DMS53 (cell line): ENCODE measurements at regions not wholly inside any gene's neighbourhood (a gene's known extent, or its start where the extent isn't known, plus 50 kb on each side); places are given as distances from the start of the nearest gene placed in this dataset.
A peak's percentile ranks its signal among the peaks of the same experiment; 100 is the strongest.
"Not testable (repeated sequence)": the region's sequence is repeated elsewhere in the genome, so short reads cannot be mapped to it uniquely, and the experiment has no call there.

Source experiments
- DNase-seq: peaks from one replicate; lab custom pipeline; 2025; lab: John Stamatoyannopoulos, UW

DNA sequence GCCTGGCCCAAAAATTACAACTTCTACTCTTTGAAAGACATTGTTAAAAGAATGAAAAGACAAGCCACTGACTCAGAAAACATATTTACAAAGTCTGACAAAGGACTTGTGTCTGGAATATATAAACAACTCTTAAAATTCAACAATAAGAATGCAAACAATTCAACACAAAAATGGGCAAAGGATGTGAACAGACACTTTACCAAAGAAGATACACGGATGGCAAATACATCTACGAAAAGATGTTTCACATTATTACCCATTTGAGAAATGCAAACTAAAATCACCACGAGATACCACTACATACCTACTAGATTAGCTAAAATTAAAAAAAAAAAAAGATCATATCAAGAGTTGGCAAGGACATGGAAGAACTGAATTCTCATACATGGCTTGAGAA is 80.8 kb upstream of the METRNL start:
- no peak for DNase-seq

GRCh38 chr17:83000738-83001137 is 78.7 kb upstream of the METRNL start:
- no peak for DNase-seq

GRCh38 chr17:83002118-83002805 is 77.1 kb upstream of the METRNL start:
- DNase-seq: no peak

DNA sequence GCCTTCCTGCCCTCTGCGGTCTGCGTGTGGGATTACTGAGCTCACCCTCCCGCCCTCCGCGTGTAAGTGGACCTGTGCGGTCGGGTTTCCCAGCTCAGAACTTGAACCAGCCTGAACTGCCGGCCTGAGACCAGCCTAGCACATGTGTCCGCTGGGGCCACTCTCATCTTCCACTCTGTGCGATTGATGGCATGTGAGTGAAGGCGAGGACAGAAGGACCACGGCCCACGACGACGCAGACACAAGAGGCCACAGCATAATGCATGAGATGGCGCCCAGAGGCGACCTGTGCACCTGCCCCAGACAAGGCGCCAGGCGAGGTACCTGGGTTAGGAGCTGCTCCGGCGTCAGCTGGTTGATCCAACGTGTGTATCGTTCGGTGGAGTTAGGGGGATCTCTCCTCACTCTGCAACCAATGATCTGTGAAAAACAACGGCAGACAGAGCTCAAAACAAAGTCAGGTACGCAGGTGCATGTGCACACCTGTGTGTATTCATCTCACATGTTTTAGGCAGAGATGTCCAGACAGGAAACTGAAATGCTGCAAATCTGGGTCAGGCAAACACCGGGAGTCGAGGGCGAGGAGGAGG is 74.5 kb upstream of the METRNL start:
- no peak for DNase-seq

- no peak for DNase-seq
Observed at GRCh38 chr17:83005639-83006038, 73.8 kb upstream of the METRNL start.

GRCh38 chr17:83006515-83007455 is 72.6 kb upstream of the METRNL start:
- DNase-seq: no peak

DNA sequence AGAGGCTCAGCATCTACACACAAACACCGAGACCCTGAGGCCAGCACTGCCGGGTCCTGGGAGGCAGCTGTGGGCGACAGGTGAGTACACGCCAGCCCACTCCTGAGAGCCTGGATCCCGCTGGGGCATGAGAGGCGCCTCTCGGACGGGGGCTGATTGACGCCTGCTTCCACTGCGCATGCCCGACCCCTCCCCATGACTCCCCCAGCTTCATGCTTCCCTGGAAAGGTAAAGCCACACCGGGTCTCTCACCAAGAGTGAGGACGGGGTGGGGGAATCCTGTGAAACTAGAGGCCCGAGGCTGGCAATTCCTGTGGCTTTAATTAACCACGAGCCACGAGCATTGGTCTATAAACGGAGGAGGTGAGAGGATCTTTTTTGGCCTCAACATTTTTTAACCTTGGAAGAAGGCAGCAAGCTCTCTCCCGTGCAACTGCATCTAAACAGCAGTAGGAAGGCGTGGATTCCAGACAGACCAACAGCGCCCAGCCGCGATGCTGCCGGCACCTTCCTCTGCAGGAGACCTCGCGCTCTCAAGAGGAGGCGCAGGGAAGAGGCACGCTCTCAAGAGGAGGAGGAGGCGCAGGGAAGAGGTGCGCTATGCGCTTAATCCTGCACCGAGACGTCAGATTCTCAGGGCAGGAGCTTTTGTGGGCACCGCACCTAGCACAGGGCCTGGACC is 71.8 kb upstream of the METRNL start:
- DNase-seq: no peak

DNA sequence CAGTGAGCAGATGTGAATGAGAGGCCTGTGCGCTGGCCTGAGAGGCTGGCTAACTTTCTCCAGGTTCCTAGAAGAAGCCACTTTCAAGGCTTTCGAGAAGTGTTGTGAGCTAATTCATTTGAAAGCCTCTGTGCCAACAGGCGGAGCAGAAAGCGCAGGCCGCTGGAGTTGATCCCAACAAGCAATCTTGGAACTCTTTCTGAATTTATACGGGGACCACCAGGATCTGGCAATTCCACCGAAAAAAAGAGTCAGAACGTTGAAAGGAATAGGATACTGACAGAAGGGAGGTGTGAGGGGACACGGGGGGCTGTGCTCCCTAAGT is 71.3 kb upstream of the METRNL start:
- no peak for DNase-seq

DNA sequence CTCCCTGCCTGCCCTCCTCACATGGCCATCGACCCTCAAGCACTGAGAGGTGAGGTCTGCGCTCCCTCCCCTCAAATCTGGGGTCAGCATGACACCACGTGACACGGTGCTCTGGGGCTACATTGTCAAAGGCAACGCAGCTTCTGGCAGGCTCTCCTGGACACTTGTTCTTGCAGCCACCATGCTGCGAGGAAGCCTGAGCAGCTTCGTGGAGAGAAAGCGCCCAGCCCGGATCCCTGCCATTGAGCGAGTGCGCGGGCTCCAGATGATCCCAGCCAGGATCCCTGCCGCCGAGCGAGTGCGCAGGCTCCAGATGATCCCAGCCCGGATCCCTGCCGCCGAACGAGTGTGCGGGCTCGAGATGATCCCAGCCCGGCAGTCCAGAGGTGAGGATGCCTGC is 70.9 kb upstream of the METRNL start:
- DNase-seq: no peak

GRCh38 chr17:83009414-83010205 is 69.8 kb upstream of the METRNL start:
- DNase-seq: no peak

DNA sequence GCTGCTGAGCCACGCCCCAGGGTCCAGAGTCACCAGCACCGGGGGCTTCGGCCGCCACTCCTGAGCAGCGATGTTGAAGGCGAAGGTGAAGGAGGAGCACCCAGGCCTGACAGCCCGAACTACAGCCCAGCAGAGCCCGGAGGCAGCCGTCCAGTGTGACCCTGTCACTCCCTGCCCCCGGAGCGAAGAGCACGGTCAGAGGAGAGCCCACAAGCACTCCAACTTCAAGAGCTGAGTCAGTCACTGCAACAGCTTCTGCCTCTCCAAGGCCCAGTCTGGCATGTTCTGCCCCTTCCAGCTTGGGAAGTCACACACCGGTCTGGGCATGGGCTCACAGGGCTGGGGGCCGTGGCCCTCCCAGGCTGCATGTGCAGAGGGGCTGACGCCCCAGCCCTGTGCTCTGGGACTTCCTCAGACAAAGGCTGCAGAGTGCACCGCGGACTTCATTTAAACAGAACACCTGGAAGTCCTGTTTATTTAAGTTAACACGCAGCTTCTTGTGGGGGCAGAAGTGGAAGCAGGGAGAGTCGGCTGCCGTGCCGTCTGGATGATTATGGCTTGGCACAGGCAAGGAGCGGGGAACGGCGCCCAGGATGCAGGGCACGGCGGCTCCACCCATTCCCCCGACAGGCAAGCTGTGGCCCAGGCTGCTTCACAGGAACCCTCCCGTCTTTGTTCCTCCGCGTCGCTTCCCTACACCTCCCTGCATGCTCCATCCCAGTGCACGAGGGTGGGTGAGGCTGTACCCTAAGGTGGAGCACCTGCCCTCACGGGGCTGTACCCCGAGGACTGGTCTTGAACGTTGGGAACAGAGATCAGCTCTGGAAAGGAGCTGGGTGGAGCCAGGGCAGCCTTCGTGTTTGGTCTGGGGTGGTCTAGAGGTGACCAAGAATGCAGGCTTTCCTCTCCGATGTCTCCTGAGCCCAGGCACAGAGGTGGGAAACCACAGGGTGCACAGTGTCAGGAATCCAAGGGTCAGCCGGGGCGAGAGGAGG is 68.9 kb upstream of the METRNL start:
- DNase-seq: peak; percentile 79

DNA sequence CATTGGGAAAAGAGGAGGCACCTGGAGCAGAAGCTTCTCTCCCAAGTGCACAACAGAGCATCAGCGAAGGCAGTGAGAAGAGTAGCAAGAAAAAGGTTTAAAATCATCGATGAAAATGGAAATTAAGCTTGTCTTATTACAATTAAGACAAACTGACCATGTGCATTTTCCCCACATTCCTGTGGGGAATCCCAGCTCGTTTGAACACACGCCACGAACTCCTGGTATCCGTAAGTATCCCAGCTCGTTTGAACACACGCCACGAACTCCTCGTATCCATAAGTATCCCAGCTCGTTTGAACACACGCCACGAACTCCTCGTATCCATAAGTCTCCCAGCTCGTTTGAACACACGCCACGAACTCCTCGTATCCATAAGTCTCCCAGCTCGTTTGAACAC is 67.7 kb upstream of the METRNL start:
- DNase-seq: not testable (repeated sequence)

DNA sequence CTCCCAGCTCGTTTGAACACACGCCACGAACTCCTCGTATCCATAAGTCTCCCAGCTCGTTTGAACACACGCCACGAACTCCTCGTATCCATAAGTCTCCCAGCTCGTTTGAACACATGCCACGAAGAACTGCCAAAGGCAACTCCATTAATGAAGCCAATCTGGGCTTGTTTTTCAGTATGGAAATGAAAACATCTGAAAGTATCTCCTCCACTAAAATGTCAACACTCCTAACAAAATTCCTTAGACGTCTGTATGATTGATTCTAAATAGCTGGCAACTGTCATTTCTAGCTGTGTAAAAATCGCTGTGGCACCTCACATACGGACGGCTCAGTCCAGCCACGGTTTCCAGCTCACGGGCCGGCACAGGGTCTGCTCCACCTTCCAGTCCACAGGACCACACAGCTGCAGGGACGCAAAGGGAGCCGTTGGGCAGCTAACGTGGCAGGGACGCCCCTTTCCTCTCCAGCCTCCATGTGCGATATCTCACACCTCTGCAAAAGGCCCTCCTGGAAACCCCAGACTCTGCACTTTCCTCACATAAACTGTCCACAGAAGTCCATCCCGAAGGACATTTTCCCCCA is 67.1 kb upstream of the METRNL start:
- DNase-seq: no peak

GRCh38 chr17:83012868-83013778 is 66.3 kb upstream of the METRNL start:
- no peak for DNase-seq

DNA sequence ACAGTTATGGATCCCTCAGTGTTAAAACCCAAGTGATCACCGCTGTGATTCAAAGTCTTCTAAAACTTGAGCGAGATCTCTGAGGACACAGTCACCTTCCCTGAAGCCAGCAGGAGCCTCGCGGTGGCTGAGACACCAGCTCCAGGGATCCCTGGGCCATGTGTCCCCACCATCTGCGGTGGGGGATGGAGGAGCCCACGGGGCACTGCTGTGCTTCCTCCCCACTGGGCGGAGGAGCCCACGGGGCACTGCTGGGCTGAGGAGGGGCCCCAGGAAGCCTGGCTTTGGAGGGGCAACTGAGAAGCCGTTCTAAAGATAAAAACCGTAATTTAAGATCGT is 65.7 kb upstream of the METRNL start:
- DNase-seq: no peak

DNA sequence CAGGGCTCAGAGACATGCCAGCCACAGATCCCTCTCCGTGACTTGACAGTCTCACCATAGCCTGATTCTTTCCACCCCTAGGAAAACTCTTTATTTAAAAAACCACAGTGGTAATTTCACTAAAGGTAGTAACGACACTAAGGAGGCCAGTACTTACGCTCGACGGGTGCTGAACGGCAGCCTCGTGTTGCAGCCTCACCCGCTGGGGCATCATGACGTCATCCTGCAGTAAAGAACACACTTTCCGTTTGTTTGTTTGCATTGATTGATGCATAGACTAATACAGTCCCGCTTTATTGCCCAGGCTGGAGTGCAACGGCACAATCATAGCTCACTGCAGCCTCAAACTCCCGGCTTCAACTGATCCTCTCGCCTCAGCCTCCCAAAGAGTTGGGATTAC is 65.1 kb upstream of the METRNL start:
- DNase-seq: no peak

GRCh38 chr17:83014940-83015910 is 64.2 kb upstream of the METRNL start:
- DNase-seq: no peak

GRCh38 chr17:83018658-83019193 is 60.7 kb upstream of the METRNL start:
- no peak for DNase-seq
